RWPE1 (cell line): ENCODE measurements at regions not wholly inside any gene's neighbourhood (a gene's known extent, or its start where the extent isn't known, plus 50 kb on each side); places are given as distances from the start of the nearest gene placed in this dataset.

Experiments used
- CTCF ChIA-PET: fragments of 350-600 bp; sonication (Branson Sonifier 250); formaldehyde crosslinking; extraction: SDS; loops from one replicate; lab custom pipeline; 2021; lab: Yijun Ruan, JAX
- POLR2A ChIA-PET: fragments of 400-600 bp; formaldehyde crosslinking; extraction: SDS; loops from one replicate; lab custom pipeline; 2020; ENCODE audit warnings: antibody characterized with exemption; ENCODE audit not compliant: low non-redundant PET; lab: Yijun Ruan, JAX
- DNase-seq: peaks from one replicate; pipeline ENCODE4 v3.0.0; 2012; ENCODE audit warnings: low spot score
- H3K27ac ChIP-seq: fragments of 450-650 bp; 2 replicates; pipeline ENCODE4 v1.5.1; 2017
- CTCF ChIP-seq: fragments of 450-650 bp; conservative IDR thresholded peaks from 2 replicates; pipeline ENCODE4 v1.5.1; 2017; ENCODE audit warnings: low read depth, mild to moderate bottlenecking

GRCh38 chr9:96020300-96020791, 144.9 kb downstream of the ERCC6L2 start:
- TF ChIP-seq CTCF, result no peak
- H3K27ac ChIP-seq, result no peak overlapping the region
- DNase-seq, result no peak
- ChIA-PET CTCF (interaction anchor here (0.5 to 0.8 kb wide), 2 partner anchors 81 to 197 kb away, joined by 3 to 5 read pairs; no protein-coding TSS in a partner anchor), POLR2A (no interaction called here)
